AG10803 (cell line): ENCODE measurements at regions not wholly inside any gene's neighbourhood (a gene's known extent, or its start where the extent isn't known, plus 50 kb on each side); places are given as distances from the start of the nearest gene placed in this dataset.

ENCODE experiments used
- DNase-seq: peaks from one replicate; pipeline ENCODE4 v3.0.0; 2010; ENCODE audit warnings: low read depth
- H3K4me3 ChIP-seq: 2 replicates; pipeline ENCODE4 v1.5.1; 2011; ENCODE audit warnings: mild to moderate bottlenecking, low read length, control low read depth
- CTCF ChIP-seq: conservative IDR thresholded peaks from 2 replicates; pipeline ENCODE4 v1.5.1; 2011; ENCODE audit warnings: mild to moderate bottlenecking, low read length, control low read depth, inconsistent platforms

GRCh38 chr21:37967036-37967435 lies 50.8 kb upstream of the KCNJ6 start:
- no peak for DNase-seq
- no peak for TF ChIP-seq CTCF
- no peak overlapping the region for H3K4me3 ChIP-seq

- TF ChIP-seq CTCF = no peak
- DNase-seq = no peak
- H3K4me3 ChIP-seq = no peak overlapping the region
Observed at GRCh38 chr21:37968744-37969143, 52.5 kb upstream of the KCNJ6 start.

- no peak for DNase-seq
- no peak for TF ChIP-seq CTCF
Observed at GRCh38 chr21:37970548-37970947, 54.3 kb upstream of the KCNJ6 start.

GRCh38 chr21:37971390-37971950 lies 55.2 kb upstream of the KCNJ6 start:
- no peak overlapping the region for H3K4me3 ChIP-seq
- no peak for TF ChIP-seq CTCF

More at GRCh38 chr21:37970548-37970947, 54.3 kb upstream of the KCNJ6 start:
- no peak overlapping the region for H3K4me3 ChIP-seq

GRCh38 chr21:37974081-37974480 lies 57.8 kb upstream of the KCNJ6 start:
- H3K4me3 ChIP-seq = no peak overlapping the region
- DNase-seq = peak; percentile 2
- TF ChIP-seq CTCF = no peak

More at GRCh38 chr21:37971390-37971950, 55.2 kb upstream of the KCNJ6 start:
- DNase-seq = no peak

- TF ChIP-seq CTCF = no peak
- no peak for DNase-seq
- H3K4me3 ChIP-seq = no peak overlapping the region
Observed at GRCh38 chr21:37982496-37983318, 66.5 kb upstream of the KCNJ6 start.
